Panc1 (cell line): ENCODE measurements at regions not wholly inside any gene's neighbourhood (a gene's known extent, or its start where the extent isn't known, plus 50 kb on each side); places are given as distances from the start of the nearest gene placed in this dataset.

ENCODE experiments used
- ATAC-seq: fragments of 200-7000 bp; cut with Tn5 transposase; 2 replicates; pipeline ENCODE4 v1.9.1; 2020; ENCODE audit warnings: mild to moderate bottlenecking, moderate library complexity
- BruUV-seq: library from RNA; stranded (reverse); fragments of 400-500 nt; replicated peaks from 2 replicates; lab custom pipeline; 2021; lab: Mats Ljungman, UMichigan
- CTCF ChIA-PET: fragments of 300-600 bp; sonication (Branson Sonifier 250); formaldehyde crosslinking; loops from one replicate; lab custom pipeline; 2022; ENCODE audit warnings: antibody characterized with exemption; lab: Charles Lee
- POLR2A ChIA-PET: fragments of 300-600 bp; sonication (Branson Sonifier 250); formaldehyde crosslinking; loops from one replicate; lab custom pipeline; 2022; ENCODE audit warnings: antibody characterized with exemption; lab: Charles Lee
- DNase-seq: peaks from one replicate; pipeline ENCODE4 v3.0.0-alpha.2; 2010; ENCODE audit warnings: low read depth, low spot score
- H3K27ac ChIP-seq: 2 replicates; pipeline ENCODE4 v1.5.1; 2011; ENCODE audit warnings: mild to moderate bottlenecking, low read length, inconsistent platforms
- H3K27me3 ChIP-seq: fragments of 200-500 bp; sonication (Bioruptor generic); 2 replicates; pipeline ENCODE4 v1.6.0; 2014; ENCODE audit warnings: low read length, inconsistent platforms; ENCODE audit not compliant: control insufficient read depth, insufficient read depth
- H3K36me3 ChIP-seq: fragments of 200-500 bp; sonication (Bioruptor generic); 2 replicates; pipeline ENCODE4 v1.5.1; 2014; ENCODE audit warnings: inconsistent platforms, mild to moderate bottlenecking, low read length, moderate library complexity; ENCODE audit not compliant: control insufficient read depth, insufficient read depth
- H3K4me1 ChIP-seq: 2 replicates; pipeline ENCODE4 v1.5.1; 2011; ENCODE audit warnings: inconsistent platforms, mild to moderate bottlenecking, low read length, moderate library complexity; ENCODE audit not compliant: control insufficient read depth, insufficient read depth
- H3K4me3 ChIP-seq, 2 experiments: 2 replicates each; pipeline ENCODE4 v1.5.1; 2011 to 2012; ENCODE audit warnings: low read depth in 2 of 2, low read length in 2 of 2, mild to moderate bottlenecking in 2 of 2, inconsistent platforms in 1 of 2, moderate library complexity in 1 of 2
- H3K9me3 ChIP-seq: fragments of 200-500 bp; sonication (Bioruptor generic); 2 replicates; pipeline ENCODE4 v1.5.1; 2014; ENCODE audit warnings: low read depth, mild to moderate bottlenecking, inconsistent platforms, low read length, moderate library complexity; ENCODE audit not compliant: control insufficient read depth, insufficient read depth
- POLR2AphosphoS5 ChIP-seq: IDR thresholded peaks from 2 replicates; pipeline ENCODE4 v1.6.1; 2012; ENCODE audit warnings: mild to moderate bottlenecking, low read depth, low read length, moderate library complexity
- SIN3A ChIP-seq: IDR thresholded peaks from 2 replicates; pipeline ENCODE4 v1.6.1; 2012; ENCODE audit warnings: low read depth, mild to moderate bottlenecking, low read length, moderate library complexity, borderline replicate concordance; ENCODE audit not compliant: insufficient read depth
- TCF7L2 ChIP-seq: IDR thresholded peaks from 2 replicates; pipeline ENCODE4 v1.6.1; 2011; ENCODE audit warnings: mild to moderate bottlenecking, low read depth, low read length, inconsistent platforms
- in situ Hi-C: cut with HindIII; loops from 2 replicates; pipeline ENCODE4 v1.10.0; 2016; ENCODE audit warnings: low sequenced_read_pairs, low pct_unique_long_range_greater_than_20kb
- intact Hi-C: fragments of 100-400 bp; cut with micrococcal nuclease; formaldehyde crosslinking; loops from one replicate; pipeline ENCODE4 v1.10.0; 2022; ENCODE audit not compliant: unreplicated experiment
- TF ChIP-seq, protein P1 (sequence below): fragments of 450-650 bp; IDR thresholded peaks from 2 replicates; pipeline ENCODE4 v1.5.1; 2017; ENCODE audit warnings: mild to moderate bottlenecking
- TF ChIP-seq, protein P2 (sequence below), 2 experiments: IDR thresholded peaks; 2 replicates each; pipeline ENCODE4 v1.6.1; 2011 to 2012; ENCODE audit warnings: low read depth in 2 of 2, control low read depth in 1 of 2, low read length in 1 of 2, mild to moderate bottlenecking in 1 of 2, moderate library complexity in 1 of 2; ENCODE audit not compliant: insufficient read depth in 1 of 2

DNA sequence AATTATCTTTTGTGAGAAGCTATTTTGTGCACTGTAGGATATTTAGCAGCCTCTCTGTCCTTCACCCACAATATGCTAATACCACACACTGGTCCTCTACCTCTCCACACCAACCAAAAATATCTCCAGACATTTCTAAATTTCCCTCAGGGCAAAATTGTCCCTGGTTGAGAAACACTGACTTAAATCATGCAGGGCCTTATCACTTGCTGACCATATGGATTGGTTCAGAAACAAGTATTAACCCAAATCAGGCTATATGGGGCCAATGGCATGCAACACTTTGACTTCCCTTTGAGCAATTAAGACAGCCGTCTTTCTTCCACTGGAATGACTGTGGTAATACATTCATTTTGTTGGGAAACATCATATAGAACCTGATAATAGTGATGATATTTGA, 251.1 kb downstream of the CNTN3 start:
- POLR2A ChIA-PET: no interaction called here
- no peaks in the 10 kb centered on the region for H3K4me1 ChIP-seq
- no peak for ATAC-seq
- no peak overlapping the region for H3K4me3 ChIP-seq
- H3K27ac ChIP-seq: no peak overlapping the region
- no peaks in the 10 kb centered on the region for H3K36me3 ChIP-seq
- no peak for DNase-seq
- no peaks in the 10 kb centered on the region for H3K9me3 ChIP-seq
- BruUV-seq: no TSS peak
- CTCF ChIA-PET: no interaction called here
- in situ Hi-C loops: no loop called here
- TF ChIP-seq, protein P1, sequence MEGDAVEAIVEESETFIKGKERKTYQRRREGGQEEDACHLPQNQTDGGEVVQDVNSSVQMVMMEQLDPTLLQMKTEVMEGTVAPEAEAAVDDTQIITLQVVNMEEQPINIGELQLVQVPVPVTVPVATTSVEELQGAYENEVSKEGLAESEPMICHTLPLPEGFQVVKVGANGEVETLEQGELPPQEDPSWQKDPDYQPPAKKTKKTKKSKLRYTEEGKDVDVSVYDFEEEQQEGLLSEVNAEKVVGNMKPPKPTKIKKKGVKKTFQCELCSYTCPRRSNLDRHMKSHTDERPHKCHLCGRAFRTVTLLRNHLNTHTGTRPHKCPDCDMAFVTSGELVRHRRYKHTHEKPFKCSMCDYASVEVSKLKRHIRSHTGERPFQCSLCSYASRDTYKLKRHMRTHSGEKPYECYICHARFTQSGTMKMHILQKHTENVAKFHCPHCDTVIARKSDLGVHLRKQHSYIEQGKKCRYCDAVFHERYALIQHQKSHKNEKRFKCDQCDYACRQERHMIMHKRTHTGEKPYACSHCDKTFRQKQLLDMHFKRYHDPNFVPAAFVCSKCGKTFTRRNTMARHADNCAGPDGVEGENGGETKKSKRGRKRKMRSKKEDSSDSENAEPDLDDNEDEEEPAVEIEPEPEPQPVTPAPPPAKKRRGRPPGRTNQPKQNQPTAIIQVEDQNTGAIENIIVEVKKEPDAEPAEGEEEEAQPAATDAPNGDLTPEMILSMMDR: no peak
- no peaks in the 10 kb centered on the region for H3K27me3 ChIP-seq
- intact Hi-C loops: no loop called here

DNA sequence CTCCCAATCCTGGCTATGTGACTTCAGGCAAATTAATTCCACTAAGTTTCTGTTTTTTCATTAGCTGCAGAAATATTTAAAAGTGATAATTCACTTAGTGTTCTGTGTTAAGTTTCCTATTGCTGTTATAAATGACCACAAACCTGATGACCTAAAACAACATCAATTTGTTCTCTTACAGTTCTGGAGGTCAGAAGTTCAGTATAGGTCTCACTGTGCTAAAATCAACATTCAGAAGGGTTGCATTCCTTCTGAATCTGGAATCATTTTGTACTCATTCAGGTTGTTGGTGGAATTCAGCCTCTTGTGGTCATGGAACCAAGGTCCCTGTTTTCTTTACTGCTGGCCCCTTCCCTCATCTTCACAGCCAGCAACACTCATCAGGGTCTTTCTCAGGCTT, 254.1 kb downstream of the CNTN3 start:
- TF ChIP-seq POLR2AphosphoS5: no peak
- TF ChIP-seq, protein P2, sequence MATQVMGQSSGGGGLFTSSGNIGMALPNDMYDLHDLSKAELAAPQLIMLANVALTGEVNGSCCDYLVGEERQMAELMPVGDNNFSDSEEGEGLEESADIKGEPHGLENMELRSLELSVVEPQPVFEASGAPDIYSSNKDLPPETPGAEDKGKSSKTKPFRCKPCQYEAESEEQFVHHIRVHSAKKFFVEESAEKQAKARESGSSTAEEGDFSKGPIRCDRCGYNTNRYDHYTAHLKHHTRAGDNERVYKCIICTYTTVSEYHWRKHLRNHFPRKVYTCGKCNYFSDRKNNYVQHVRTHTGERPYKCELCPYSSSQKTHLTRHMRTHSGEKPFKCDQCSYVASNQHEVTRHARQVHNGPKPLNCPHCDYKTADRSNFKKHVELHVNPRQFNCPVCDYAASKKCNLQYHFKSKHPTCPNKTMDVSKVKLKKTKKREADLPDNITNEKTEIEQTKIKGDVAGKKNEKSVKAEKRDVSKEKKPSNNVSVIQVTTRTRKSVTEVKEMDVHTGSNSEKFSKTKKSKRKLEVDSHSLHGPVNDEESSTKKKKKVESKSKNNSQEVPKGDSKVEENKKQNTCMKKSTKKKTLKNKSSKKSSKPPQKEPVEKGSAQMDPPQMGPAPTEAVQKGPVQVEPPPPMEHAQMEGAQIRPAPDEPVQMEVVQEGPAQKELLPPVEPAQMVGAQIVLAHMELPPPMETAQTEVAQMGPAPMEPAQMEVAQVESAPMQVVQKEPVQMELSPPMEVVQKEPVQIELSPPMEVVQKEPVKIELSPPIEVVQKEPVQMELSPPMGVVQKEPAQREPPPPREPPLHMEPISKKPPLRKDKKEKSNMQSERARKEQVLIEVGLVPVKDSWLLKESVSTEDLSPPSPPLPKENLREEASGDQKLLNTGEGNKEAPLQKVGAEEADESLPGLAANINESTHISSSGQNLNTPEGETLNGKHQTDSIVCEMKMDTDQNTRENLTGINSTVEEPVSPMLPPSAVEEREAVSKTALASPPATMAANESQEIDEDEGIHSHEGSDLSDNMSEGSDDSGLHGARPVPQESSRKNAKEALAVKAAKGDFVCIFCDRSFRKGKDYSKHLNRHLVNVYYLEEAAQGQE (IDR thresholded peaks at IDR 0.05; ENCODE audit: insufficient read depth in 1 of 2, low read depth in 2 of 2, low read length in 1 of 2): no peak
- TF ChIP-seq, protein P1: no peak
- TF ChIP-seq TCF7L2: no peak
- TF ChIP-seq SIN3A: no peak
- H3K4me3 ChIP-seq: no peak overlapping the region
- DNase-seq: no peak
- no peak for ATAC-seq
- H3K27me3 ChIP-seq: no peaks in the 10 kb centered on the region
- ChIA-PET CTCF (no interaction called here), POLR2A (no interaction called here)
- H3K9me3 ChIP-seq: no peaks in the 10 kb centered on the region
- intact Hi-C loops: no loop called here
- no peaks in the 10 kb centered on the region for H3K36me3 ChIP-seq
- no TSS peak for BruUV-seq
- in situ Hi-C loops: no loop called here
- H3K4me1 ChIP-seq: no peaks in the 10 kb centered on the region
- no peak overlapping the region for H3K27ac ChIP-seq

DNA sequence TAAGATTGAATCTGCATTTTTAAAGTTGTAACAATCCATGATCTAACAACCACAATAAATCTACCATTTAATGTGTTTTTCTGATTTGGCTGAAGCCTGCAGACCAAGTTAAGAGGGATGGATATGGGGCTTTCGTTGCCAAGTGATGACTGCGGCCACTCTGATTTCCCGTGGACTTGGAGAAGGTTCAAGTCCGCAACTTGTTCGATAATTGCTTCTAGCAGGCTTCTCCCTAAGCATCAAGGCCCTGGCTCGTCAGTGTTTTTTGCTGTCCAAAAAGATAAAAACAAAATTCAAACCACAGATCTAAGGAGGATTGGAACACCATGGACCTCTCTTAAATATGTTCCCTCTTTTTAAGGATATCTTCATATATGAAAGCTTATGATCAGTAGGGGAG, 256.6 kb downstream of the CNTN3 start:
- no peak overlapping the region for H3K4me3 ChIP-seq
- BruUV-seq: no TSS peak
- H3K27ac ChIP-seq: no peak overlapping the region
- intact Hi-C loops: no loop called here
- DNase-seq (no peak), ATAC-seq (no peak)
- no peak for TF ChIP-seq TCF7L2
- TF ChIP-seq, protein P1: no peak
- no peak for TF ChIP-seq POLR2AphosphoS5
- TF ChIP-seq SIN3A: no peak
- TF ChIP-seq, protein P2 (IDR thresholded peaks at IDR 0.05; ENCODE audit: insufficient read depth in 1 of 2, low read depth in 2 of 2, low read length in 1 of 2): no peak
- H3K27me3 ChIP-seq: no peaks in the 10 kb centered on the region
- H3K9me3 ChIP-seq: no peaks in the 10 kb centered on the region
- H3K36me3 ChIP-seq: no peaks in the 10 kb centered on the region
- no peaks in the 10 kb centered on the region for H3K4me1 ChIP-seq
- CTCF ChIA-PET: no interaction called here
- POLR2A ChIA-PET: no interaction called here
- in situ Hi-C loops: no loop called here
